Activated CD4-positive, alpha-beta T cell treated with anti-CD3 and anti-CD28 coated beads, Interleukin-2, amount 50 U/mL, for 24 hours (primary cell): ENCODE measurements at regions not wholly inside any gene's neighbourhood (a gene's known extent, or its start where the extent isn't known, plus 50 kb on each side); places are given as distances from the start of the nearest gene placed in this dataset.

Experiments used
- DNase-seq, 2 donors: peaks; one replicate each; pipeline ENCODE4 v3.0.0-alpha.2; 2020; ENCODE audit warnings: low read depth in 1 of 2, low spot score in 1 of 2

DNA sequence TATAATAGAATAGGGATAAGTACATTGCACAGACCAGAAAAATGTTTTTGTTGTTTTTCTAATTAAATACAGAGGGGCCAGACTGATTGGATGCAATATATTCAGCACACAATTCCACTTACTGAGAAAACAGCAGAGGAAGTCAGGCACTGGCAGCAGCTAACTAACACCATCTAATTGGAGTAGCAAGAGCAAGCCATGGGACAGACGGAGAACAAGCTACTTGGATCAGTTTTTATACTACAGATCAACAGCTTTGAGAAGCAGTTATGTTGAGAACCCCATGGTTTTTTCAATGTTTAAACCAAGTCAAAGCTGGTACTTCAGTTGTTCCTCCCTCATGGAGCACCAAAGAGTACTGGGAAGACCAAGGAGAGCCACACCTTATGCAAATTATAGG, 1249.4 kb downstream of the LRFN5 start:
- DNase-seq = no peak

DNA sequence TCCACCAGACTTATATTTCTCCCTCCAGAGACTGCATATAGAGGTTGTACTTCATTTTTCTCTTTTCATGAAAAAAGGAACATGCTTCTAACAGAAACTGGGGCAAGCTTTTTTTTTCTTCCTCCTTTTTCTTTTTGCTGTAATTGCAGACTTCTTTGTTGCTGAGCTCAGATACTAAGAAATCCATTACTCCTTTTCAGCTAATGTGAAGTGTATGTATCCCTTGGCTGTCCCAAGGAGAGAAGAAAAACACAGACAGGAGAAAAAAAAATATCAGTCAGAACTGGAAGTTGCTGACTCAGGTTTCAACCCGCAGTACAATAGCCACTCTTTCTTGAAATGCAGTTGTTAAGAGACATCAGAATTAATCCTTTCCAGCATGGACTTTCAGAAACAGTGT, 1248.4 kb downstream of the LRFN5 start:
- no peak for DNase-seq

DNA sequence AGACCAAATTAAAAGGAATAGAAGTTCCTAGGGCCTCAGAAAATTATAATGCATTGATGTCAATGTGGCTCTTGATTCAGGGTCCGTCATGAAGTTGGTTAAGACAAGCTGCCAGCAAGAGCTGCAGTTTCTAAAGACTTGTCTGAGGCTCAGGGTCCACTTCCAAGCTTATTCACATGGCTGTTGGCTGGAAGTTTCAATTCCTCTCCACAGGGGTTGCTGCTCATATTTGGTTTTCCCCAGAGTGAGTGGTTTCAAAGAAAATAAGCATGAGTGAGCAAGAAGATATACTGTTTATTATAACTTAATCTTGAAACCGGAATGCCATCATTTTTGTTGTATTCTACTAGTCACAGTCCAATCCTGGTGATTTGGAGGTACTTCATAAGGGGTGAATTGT, 1247.4 kb downstream of the LRFN5 start:
- DNase-seq = no peak

DNA sequence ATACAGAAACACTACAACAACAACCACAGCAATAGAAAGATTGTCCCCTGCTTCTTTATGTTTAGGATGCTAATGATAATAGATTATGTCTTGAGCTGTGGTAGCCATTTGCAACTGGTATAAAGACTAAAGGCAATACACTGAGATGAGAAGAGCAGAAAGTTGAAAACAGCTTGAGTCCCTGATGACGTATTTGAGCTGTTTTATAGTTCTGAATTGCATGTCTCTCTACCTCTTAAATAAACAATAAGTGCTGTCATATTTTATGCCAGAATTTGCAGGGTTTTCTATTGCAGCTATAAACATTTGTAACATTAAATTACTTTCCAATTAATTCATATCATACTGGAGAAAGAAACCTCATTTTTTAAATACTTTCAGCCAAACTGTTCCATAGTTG, 1242.0 kb downstream of the LRFN5 start:
- DNase-seq = no peak

DNA sequence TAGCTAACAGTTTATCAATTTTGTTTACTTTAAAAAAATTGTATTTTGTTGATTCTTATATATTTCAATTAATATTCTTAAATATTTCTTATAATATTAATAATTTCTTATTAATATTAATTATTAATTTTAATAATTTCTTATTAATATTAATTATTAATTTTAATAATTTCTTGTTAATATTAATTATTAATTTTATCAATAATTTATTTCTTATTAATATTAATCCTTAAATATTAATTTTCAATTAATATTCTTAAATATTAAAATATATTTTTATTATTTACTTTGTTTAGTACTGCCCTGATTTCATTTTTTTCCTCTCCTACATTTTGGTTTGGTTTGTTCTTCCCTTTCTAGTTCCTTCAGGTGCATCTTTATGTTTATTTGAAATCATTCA, 1208.1 kb downstream of the LRFN5 start:
- DNase-seq = no peak

DNA sequence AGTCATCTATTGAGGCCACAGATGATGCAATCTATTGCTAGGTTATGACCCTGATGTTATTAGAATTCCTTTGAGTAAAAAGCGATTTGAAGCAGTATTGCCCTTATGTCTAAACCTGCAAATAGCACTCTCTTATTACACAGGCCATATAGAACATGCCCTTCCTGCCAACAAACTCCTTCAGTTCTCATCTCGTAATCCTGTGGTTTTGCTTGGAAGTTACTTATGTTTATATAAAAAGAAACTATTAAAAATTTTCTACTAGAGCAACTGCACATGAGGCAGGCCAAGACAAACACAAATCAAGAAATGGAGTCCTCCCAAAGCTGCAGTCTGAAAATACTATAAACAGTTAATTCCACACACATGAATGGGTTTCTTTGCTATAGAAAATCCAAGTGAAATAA, 1200.2 kb downstream of the LRFN5 start:
- no peak for DNase-seq

DNA sequence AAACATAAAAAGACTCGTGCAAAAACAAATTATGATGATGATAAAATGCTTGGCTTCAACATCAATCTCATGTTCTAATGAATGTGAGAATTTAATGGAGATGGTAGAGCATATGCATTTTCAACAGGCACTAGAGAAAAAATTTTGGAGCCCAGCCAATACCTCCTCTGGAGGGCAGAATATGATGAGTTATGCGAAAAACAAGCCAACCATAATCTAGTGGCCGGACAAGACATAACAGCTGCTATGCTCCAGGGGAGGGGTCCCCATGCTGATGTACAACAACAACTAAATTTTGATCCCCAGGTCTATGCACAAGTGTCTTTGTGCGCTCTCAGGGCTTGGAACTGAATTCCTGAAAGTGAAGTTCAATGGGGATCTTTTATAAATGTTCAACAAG, 1197.5 kb downstream of the LRFN5 start:
- no peak for DNase-seq

DNA sequence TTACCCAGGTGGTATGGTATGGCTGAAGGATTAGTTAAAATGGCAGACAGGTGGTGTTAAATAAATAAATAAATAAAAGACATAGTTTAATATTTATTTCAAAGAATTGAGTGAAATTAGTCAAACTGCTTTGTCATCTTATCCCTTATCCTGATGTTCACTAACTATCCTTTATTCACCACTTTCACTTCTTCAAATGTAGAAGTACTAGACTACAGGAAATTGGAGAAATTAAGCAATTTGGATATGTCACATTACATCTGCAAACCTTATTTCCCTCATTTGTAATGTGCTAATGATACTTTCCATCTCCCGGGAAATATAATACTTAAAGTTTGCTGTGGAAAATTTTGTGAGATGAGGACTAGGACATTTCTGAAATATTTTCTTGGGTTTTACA, 1195.7 kb downstream of the LRFN5 start:
- DNase-seq = no peak

DNA sequence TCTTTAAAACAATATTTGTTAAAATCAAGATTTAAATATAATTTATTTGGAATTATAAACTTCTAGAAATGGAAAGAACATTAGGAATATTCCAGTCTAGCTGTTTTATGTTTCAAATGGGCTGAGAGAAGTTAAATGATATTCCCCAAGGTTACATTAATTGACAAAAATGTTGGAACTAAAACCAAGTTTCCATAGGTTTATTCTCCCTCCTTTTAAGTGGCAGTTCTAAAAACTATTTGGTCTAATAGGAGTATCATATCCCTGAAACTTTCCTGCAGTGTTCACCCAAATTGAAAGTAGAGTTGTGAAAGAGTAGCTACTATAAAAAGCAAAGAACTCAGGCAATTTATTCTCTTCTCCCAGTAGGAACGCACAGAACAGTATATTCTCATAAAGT, 1185.5 kb downstream of the LRFN5 start:
- no peak for DNase-seq

DNA sequence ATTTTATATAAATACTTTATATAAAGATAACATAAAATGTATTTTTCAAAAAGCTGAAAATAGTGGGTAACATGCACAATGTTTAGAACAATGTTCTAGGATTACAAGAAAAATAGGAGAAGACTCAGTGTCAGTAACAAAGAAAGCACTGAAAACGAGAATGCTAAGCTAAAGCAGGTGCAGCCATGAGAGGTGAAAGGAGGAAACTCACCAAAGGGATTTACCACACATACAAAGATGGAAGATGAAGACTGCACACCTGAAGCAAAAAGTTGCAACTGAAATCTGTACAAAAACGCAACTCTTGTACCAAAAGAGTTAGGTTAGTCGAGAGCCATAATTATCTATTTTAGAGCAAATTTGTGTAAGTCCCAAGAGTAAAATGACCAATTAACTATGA, 1176.1 kb downstream of the LRFN5 start:
- no peak for DNase-seq

DNA sequence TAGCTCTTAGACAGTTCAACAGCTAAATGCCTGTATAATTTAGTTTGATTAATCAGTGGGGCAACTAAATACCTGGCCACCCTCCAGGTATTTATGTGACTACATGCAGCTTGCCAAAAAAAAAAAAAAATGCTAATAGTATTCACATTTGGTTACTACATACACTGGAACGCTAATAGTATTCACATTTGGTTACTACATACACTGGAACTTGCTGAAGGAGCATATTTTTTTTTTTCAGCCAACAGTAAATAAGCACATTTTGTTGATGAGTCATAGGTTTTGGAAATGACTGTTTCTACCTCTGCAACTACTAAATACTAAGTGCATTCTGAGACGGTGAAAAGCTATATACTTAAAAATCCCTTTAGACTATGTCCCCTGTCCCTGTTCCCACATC, 1172.3 kb downstream of the LRFN5 start:
- no peak for DNase-seq

DNA sequence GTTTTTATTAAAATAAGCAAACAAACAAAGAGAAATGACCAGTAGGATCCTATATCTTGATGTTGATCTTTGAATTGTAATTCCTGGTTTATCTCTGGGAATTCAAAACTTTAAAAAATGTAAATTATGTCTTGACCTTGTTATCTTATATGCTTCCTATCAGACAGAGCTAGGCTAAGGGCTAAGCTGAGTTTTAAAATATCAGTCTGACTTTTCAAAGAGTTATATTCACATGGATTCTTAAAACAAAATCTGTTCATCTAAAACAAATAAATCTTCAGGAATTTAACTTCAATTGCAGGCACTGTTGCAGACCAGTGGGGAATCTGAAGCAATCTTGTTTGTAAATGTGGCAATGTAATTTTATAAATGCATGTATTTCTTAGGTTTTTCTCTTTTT, 1144.1 kb downstream of the LRFN5 start:
- no peak for DNase-seq

DNA sequence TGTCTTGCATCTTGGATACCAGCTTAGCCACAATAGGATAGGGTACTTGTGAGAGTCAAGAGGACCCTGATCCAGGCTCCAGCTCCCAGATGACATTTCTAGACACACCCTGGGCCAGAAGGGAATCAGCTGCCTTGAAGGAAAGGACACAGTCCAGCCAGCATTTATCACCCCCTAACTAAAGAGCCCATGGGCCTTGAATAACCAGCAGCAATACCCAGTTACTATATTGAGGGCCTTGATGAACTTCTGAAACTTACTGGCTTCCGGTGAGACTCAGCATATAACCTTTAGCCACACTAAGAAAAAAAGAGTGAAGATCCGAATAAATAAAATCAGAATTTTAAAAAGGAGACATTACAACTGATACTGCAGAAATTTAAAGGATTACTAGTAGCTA, 1135.4 kb downstream of the LRFN5 start:
- no peak for DNase-seq

DNA sequence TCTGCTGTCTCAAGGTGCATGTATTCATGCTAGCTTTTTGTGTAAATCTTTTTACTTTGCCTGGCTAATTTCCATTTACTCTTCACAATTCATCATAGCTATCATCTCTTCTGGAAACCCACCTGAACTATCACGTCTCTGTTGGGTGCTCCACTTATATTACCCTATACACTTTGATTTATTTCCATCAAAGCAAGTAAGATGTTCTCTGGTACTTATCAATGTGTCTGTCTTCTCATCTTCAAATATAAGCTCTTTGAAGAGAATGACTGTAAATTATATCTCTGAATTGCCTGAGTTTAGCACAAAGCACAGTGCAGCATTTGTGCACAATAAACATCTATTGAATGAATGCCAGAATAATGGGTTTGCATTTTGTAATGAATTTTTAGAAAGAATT, 1129.7 kb downstream of the LRFN5 start:
- DNase-seq = no peak

DNA sequence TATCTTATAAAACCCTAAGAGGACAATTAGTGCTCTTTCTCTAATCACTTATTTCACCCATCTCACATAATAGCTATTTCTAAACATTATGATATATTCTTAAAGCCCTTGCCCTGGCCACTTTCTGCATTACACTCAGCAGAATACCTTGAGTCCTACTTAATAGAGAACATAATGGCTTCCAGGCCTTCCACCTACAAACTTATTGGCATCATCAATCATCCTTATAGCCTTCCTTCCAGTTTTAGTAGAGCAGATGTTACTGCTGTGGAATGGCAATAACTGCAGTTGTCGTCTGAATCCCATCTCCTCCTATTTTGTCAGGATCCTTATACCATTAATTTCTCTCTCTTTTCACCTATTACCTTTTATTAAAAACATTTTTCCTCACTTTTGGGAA, 1127.4 kb downstream of the LRFN5 start:
- DNase-seq = no peak

DNA sequence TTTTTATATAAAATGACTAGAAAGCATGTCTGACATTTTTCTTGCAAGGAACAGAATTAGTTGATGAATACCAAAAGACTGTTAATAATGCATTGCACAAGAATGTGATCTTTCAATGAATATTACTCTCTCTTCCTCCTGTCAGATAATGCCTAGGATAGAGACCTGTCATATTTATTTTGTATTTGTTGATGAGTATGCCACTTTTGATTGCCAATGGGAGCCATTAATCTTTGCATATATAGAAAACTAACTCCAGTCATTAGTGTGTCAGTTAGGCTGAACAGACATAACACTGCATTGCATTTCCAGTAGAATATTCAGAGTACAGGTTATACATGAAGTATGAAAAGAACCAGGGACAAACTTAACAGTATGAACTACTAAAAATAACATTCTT, 1125.3 kb downstream of the LRFN5 start:
- no peak for DNase-seq

DNA sequence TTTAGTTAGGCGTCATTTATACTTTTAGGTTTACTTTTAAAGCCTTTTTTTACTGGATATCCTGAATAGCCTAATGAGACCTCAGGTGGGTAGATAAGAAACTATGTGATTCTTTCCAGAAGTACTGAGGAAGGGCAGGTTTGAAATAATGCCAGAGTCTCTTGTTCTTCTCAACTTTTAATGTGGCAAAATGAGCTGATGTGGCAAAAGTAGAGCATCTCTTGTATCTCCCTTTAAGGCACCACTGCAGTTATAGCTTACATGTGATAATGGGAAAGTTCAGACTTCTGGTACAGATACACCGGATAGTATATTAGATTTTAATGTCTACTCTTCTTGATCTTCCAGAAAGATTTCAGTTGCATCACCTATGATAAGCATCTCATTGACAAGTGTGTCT, 1124.8 kb downstream of the LRFN5 start:
- no peak for DNase-seq

DNA sequence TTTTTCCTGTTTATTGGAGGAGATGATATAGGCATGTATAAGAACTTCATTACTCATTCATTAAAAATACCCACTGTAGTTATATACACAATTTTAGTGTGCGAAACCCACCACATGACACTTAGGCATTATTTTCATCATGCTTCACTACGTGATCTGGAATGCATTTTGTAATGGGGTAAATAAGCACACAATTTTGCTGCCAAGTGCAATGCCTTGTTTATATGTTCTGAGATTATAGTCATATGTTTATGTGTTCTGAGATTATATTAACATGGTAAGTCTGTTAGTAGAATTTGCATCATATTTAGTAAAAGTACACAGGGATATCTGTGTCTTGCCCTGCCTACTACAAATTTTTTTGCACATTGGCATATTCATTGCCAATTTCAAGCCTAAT, 1123.0 kb downstream of the LRFN5 start:
- no peak for DNase-seq

DNA sequence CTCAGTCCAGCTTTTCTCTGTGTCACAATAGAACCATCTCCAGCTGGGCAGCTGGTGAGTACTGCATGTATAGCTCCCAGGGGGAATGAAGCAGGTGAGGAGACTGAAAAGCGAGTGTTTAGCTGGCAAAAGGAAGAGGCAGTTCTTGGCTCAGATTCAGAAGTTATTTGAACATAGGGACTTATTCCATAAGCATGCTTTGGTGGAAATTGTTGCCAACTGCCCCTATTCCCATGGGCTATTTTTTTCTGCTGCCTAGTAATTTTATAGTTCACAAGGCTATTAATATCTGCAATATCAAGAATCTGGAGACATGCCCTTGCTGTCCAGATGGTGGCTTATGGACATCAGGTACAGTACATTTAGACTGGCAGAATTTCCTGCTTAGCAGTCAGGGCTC, 1112.7 kb downstream of the LRFN5 start:
- no peak for DNase-seq

DNA sequence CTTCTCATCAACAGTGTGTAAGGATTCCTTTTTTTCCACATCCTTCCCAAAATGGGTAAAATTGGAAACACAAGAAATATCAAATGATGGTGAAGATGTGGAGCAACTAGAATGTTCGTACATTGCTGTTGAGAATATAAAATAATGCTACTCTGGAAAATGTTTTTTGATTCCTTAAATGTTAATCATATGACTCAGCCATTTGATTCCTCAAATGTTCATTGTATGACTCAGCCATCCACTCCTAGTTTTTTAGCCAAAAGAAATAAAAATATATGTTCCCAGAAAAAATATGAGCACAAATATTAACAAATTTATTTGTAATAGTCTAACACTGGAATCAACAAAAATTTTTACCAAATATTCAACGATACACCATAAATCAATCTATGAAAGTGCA, 1108.6 kb downstream of the LRFN5 start:
- no peak for DNase-seq

DNA sequence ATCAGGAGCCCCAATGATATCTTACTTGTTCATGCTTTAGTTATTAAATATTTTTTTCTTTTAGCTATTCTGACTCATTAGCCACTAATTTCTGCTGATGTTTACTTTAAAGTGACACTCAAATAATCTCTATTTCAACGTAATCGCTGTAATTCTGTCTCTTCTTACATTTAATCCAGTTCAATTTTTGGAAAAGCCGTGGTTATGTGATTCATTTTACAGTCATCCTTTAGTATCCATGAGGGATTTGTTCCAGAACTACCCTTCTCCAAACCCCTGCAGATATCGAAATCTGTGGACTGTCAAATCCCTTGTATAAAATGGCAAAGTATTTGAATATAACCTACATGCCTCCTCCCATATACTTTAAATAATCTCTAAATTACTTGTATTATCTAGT, 1103.4 kb downstream of the LRFN5 start:
- DNase-seq = no peak

DNA sequence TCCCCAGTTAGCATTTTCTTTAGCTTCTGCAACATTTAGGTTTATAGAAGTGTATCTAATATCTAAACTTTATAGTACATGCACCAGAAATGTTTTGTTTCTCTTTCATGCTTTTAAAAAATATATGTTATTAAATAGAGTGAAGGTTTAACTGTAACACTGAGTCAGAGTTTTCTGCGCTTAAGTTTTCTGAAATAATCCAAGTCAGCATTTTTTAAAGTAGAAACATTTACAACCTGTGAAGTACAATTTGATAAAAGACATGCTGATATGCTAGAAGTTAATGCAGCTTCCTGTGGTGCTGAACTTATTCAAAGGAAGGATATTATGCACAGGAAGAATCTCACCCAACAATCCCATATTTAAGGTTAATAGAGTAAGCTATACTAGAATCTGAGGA, 1096.8 kb downstream of the LRFN5 start:
- DNase-seq = no peak

DNA sequence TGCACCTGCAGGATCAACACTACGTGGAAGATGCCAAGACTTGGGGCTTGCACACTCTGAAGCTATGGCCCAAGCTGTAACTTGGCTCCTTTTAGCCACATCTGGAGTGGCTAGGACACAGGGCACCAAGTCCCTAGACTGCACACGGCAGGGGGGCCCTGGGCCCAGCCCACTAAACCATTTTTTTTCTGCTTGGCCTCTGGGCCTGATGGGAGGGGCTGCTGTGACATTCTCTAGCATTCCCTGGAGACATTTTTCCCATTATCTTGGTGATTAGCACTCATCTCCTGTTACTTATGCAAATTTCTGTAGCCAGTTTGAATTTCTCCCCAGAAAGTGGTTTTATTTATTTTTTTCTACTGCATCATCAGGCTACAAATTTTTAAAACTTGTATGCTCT, 1080.7 kb downstream of the LRFN5 start:
- DNase-seq = no peak

DNA sequence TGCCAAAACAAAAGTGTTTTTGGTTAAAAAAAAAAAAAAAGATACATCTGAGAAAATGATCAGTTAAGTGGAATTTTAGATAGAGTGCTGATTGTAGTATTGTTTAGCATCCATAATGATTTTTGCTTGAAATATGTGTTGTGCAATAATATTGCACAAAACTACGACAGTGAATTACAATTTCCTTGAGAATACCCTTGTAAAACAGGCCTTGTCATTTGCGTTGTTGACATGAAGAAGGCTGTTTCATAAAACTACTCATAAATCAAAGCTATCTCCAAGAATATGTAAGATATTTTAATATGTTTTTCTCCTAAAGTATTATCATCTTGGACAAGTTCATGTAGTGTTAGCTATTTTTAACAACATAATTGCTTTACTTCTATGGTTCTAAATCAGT, 1077.0 kb downstream of the LRFN5 start:
- no peak for DNase-seq
